Stomach (tissue), 4 donors: ENCODE measurements at regions not wholly inside any gene's neighbourhood (a gene's known extent, or its start where the extent isn't known, plus 50 kb on each side); places are given as distances from the start of the nearest gene placed in this dataset.

Experiments
- CTCF ChIP-seq, 7 experiments: fragments of 450-650 bp in 4 of 7; fragments of 200-600 bp in 3 of 7; sonication (generic) in 3 of 7; IDR thresholded peaks; one replicate each; pipeline ENCODE4 v1.5.1; 2016 to 2019; ENCODE audit warnings: antibody characterized with exemption in 7 of 7, control low read depth in 2 of 7, mild to moderate bottlenecking in 1 of 7
- EP300 ChIP-seq: sonication (generic); formaldehyde crosslinking; IDR thresholded peaks from one replicate; pipeline ENCODE4 v1.6.1; 2017; ENCODE audit warnings: antibody characterized with exemption
- POLR2A ChIP-seq, 4 donors: fragments of 450-650 bp; IDR thresholded peaks; one replicate each; pipeline ENCODE4 v1.6.1; 2016; ENCODE audit warnings: antibody characterized with exemption in 4 of 4, control low read depth in 2 of 4, mild to moderate bottlenecking in 1 of 4, moderate library complexity in 1 of 4
- POLR2AphosphoS5 ChIP-seq, 3 donors: sonication (generic); formaldehyde crosslinking; IDR thresholded peaks; one replicate each; pipeline ENCODE4 v1.6.1; 2016; ENCODE audit warnings: antibody characterized with exemption in 3 of 3

DNA sequence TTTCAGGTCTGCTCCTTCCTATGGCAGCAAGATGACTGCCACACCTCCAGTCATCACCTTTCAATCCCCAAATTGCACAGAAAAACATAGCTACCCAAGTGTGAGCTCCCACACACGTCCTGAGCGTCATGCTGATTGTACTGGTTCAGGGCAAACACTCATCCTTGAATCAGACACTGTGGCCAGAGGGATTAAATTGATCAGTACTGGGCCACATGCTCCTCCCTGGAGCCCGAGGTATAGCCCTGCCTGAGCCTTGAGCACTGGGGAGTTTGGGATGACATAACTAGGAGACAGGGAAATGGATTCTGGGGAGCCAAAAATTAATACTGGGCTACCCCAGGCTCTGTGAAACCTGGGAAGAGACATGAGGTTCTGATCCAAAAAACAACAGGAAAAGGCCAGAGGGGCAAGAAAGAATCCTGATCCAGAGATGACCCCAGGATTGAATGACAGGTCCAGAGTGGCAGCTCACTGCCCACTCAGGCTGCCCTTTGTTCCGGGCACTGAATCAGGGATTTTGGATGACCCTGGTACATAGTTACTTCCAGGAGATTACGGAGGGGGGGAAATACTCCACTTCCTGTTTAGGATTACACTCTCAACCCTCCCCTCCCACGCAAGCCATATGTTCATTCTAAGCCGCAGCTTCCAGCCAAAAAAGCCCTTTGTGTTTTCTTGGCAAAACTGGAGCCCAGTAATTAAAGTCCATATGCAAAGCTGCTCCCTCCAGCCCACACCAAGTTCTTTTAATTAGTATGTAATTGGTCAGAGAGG, 141.6 kb upstream of the SPRY4 start:
- TF ChIP-seq EP300 (no peak), CTCF (IDR thresholded peaks at IDR 0.05) (no peak), POLR2AphosphoS5 (IDR thresholded peaks at IDR 0.05) (no peak), POLR2A (IDR thresholded peaks at IDR 0.05) (no peak)
